Fibroblast of mammary gland (primary cell): ENCODE measurements at regions not wholly inside any gene's neighbourhood (a gene's known extent, or its start where the extent isn't known, plus 50 kb on each side); places are given as distances from the start of the nearest gene placed in this dataset.

Source experiments
- DNase-seq: peaks from one replicate; pipeline ENCODE4 v3.0.0-alpha.2; 2010; ENCODE audit warnings: low read depth
- H3K4me3 ChIP-seq: 2 replicates; pipeline ENCODE4 v1.5.1; 2011; ENCODE audit warnings: low read depth, mild to moderate bottlenecking, low read length, moderate library complexity; ENCODE audit not compliant: control insufficient read depth
- CTCF ChIP-seq: conservative IDR thresholded peaks from 2 replicates; pipeline ENCODE4 v1.5.1; 2011; ENCODE audit warnings: low read depth, low read length, inconsistent platforms; ENCODE audit not compliant: control insufficient read depth, insufficient read depth

GRCh38 chr1:168386949-168387586 is 106.4 kb downstream of the TBX19 start:
- H3K4me3 ChIP-seq, result no peak overlapping the region
- peak; percentile 53 for DNase-seq
- no peak for TF ChIP-seq CTCF

- DNase-seq, result no peak
- H3K4me3 ChIP-seq, result no peak overlapping the region
- no peak for TF ChIP-seq CTCF
Measured at GRCh38 chr1:168386492-168386891, 105.8 kb downstream of the TBX19 start.

- H3K4me3 ChIP-seq, result no peak overlapping the region
- peak; percentile 8 for TF ChIP-seq CTCF
- no peak for DNase-seq
Measured at GRCh38 chr1:168381850-168382249, 101.2 kb downstream of the TBX19 start.

- no peak for DNase-seq
- no peak overlapping the region for H3K4me3 ChIP-seq
- TF ChIP-seq CTCF, result no peak
Measured at GRCh38 chr1:168380945-168381344, 100.3 kb downstream of the TBX19 start.

- no peak for TF ChIP-seq CTCF
- H3K4me3 ChIP-seq, result no peak overlapping the region
- DNase-seq, result peak; percentile 50
Measured at GRCh38 chr1:168379104-168379860, 98.6 kb downstream of the TBX19 start.

GRCh38 chr1:168375566-168376300 is 95.1 kb downstream of the TBX19 start:
- no peak overlapping the region for H3K4me3 ChIP-seq
- no peak for TF ChIP-seq CTCF
- no peak for DNase-seq
